Liver (tissue), 8 donors: ENCODE measurements at regions not wholly inside any gene's neighbourhood (a gene's known extent, or its start where the extent isn't known, plus 50 kb on each side); places are given as distances from the start of the nearest gene placed in this dataset.
"Not testable (repeated sequence)": the region's sequence is repeated elsewhere in the genome, so short reads cannot be mapped to it uniquely, and the experiment has no call there.

Source experiments
- DNase-seq: peaks from one replicate; pipeline ENCODE4 v3.0.0-alpha.2; 2017; ENCODE audit warnings: low spot score
- H3K27ac ChIP-seq, 2 donors: one replicate each; pipeline ENCODE4 v1.7.0; 2013; ENCODE audit warnings: inconsistent platforms in 2 of 2, low read length in 2 of 2, control low read depth in 1 of 2, low read depth in 1 of 2, mild to moderate bottlenecking in 1 of 2
- H3K27me3 ChIP-seq, 4 donors: one replicate each; pipeline versions ENCODE4 v1.6.1 to v1.7.0; 2013; ENCODE audit warnings: low read length in 3 of 4, inconsistent platforms in 1 of 4, mild to moderate bottlenecking in 1 of 4, moderate library complexity in 1 of 4; ENCODE audit not compliant: control insufficient read depth in 4 of 4, insufficient read depth in 4 of 4
- H3K36me3 ChIP-seq, 4 donors: one replicate each; pipeline versions ENCODE4 v1.6.1 to v1.7.0; 2013; ENCODE audit warnings: low read length in 3 of 4, mild to moderate bottlenecking in 3 of 4, low read depth in 1 of 4, moderate library complexity in 1 of 4; ENCODE audit not compliant: control insufficient read depth in 4 of 4, insufficient read depth in 3 of 4
- H3K4me1 ChIP-seq, 4 donors: one replicate each; pipeline versions ENCODE4 v1.6.1 to v1.7.0; 2013; ENCODE audit warnings: low read length in 3 of 4, mild to moderate bottlenecking in 3 of 4, moderate library complexity in 1 of 4; ENCODE audit not compliant: control insufficient read depth in 4 of 4, insufficient read depth in 4 of 4
- H3K4me3 ChIP-seq, 3 donors: one replicate each; pipeline versions ENCODE4 v1.6.1 to v1.7.0; 2013; ENCODE audit warnings: low read length in 3 of 3, control low read depth in 1 of 3, low read depth in 1 of 3, mild to moderate bottlenecking in 1 of 3
- H3K9ac ChIP-seq, 2 donors: one replicate each; pipeline ENCODE4 v1.7.0; 2013; ENCODE audit warnings: low read length in 2 of 2, mild to moderate bottlenecking in 2 of 2, moderate library complexity in 2 of 2, control low read depth in 1 of 2, low read depth in 1 of 2
- H3K9me3 ChIP-seq, 4 donors: one replicate each; pipeline versions ENCODE4 v1.6.1 to v1.7.0; 2013; ENCODE audit warnings: low read length in 3 of 4; ENCODE audit not compliant: control insufficient read depth in 4 of 4
- ATF3 ChIP-seq: IDR thresholded peaks from 2 replicates; pipeline ENCODE4 v1.6.1; 2016; ENCODE audit warnings: antibody characterized with exemption
- CTCF ChIP-seq: fragments of 150-350 bp; IDR thresholded peaks from 2 replicates; pipeline ENCODE4 v1.5.1; 2017; ENCODE audit warnings: improper control_type of control experiment, low read depth, low read length; ENCODE audit not compliant: missing input control
- EGR1 ChIP-seq, 2 donors: IDR thresholded peaks; 2 replicates each; pipeline ENCODE4 v1.6.1; 2016 to 2018; ENCODE audit warnings: antibody characterized with exemption in 2 of 2, low read depth in 2 of 2
- FOXA1 ChIP-seq: IDR thresholded peaks from 2 replicates; pipeline ENCODE4 v1.6.1; 2016; ENCODE audit warnings: antibody characterized with exemption
- FOXA2 ChIP-seq: IDR thresholded peaks from 2 replicates; pipeline ENCODE4 v1.6.1; 2016; ENCODE audit warnings: antibody characterized with exemption
- GABPA ChIP-seq, 2 donors: IDR thresholded peaks in 1 of 2; conservative IDR thresholded peaks in 1 of 2; 2 replicates each; pipeline ENCODE4 v1.6.1; 2016; ENCODE audit warnings: antibody characterized with exemption in 2 of 2, mild to moderate bottlenecking in 1 of 2, moderate library complexity in 1 of 2
- HNF4A ChIP-seq, 2 donors: conservative IDR thresholded peaks; 2 replicates each; pipeline ENCODE4 v1.6.1; 2016; ENCODE audit warnings: antibody characterized with exemption in 2 of 2, mild to moderate bottlenecking in 2 of 2
- HNF4G ChIP-seq: IDR thresholded peaks from 2 replicates; pipeline ENCODE4 v1.6.1; 2016; ENCODE audit warnings: antibody characterized with exemption
- JUND ChIP-seq, 2 donors: IDR thresholded peaks; 2 replicates each; pipeline ENCODE4 v1.6.1; 2016; ENCODE audit warnings: antibody characterized with exemption in 2 of 2
- MAX ChIP-seq: IDR thresholded peaks from 2 replicates; pipeline ENCODE4 v1.6.1; 2016; ENCODE audit warnings: antibody characterized with exemption
- NR2F2 ChIP-seq: IDR thresholded peaks from 2 replicates; pipeline ENCODE4 v1.6.1; 2016; ENCODE audit warnings: antibody characterized with exemption
- RAD21 ChIP-seq, 2 donors: IDR thresholded peaks; 2 replicates each; pipeline ENCODE4 v1.6.1; 2016; ENCODE audit warnings: antibody characterized with exemption in 2 of 2, mild to moderate bottlenecking in 2 of 2
- REST ChIP-seq: IDR thresholded peaks from 2 replicates; pipeline ENCODE4 v1.6.1; 2016; ENCODE audit warnings: antibody characterized with exemption, mild to moderate bottlenecking
- RXRA ChIP-seq, 2 donors: IDR thresholded peaks; 2 replicates each; pipeline ENCODE4 v1.6.1; 2017 to 2018; ENCODE audit warnings: antibody characterized with exemption in 2 of 2, mild to moderate bottlenecking in 1 of 2
- SP1 ChIP-seq: IDR thresholded peaks from 2 replicates; pipeline ENCODE4 v1.6.1; 2018; ENCODE audit warnings: antibody characterized with exemption, mild to moderate bottlenecking
- TAF1 ChIP-seq: conservative IDR thresholded peaks from 2 replicates; pipeline ENCODE4 v1.6.1; 2016; ENCODE audit warnings: antibody characterized with exemption, mild to moderate bottlenecking
- YY1 ChIP-seq: IDR thresholded peaks from 2 replicates; pipeline ENCODE4 v1.6.1; 2016; ENCODE audit warnings: antibody characterized with exemption, mild to moderate bottlenecking
- ZBTB33 ChIP-seq: IDR thresholded peaks from 2 replicates; pipeline ENCODE4 v1.6.1; 2016; ENCODE audit warnings: antibody characterized with exemption
- WGBS: extraction: QIAGEN DNeasy Blood & Tissue Kit; methylation state at CpG from one replicate; pipeline ENCODE4 v1.1.7; 2013; 5-methylcytosine and 5-hydroxymethylcytosine counted together
- donor health status: healthy.
- donor health status: healthy.
- donor health status: healthy.
- donor health status: healthy.
- donor health status: healthy.

GRCh38 chr20:55934146-55934545, 71.2 kb downstream of the CBLN4 start:
- 90% methylated on average over 2 of the region's 2 CpGs for WGBS
- no peaks in the 10 kb centered on the region for H3K27me3 ChIP-seq
- no peaks in the 10 kb centered on the region for H3K36me3 ChIP-seq
- peaks cover 0 to 1% (median 0%) of the 10 kb centered on the region in 4 donors for H3K9me3 ChIP-seq
- TF ChIP-seq HNF4A (conservative IDR thresholded peaks at IDR 0.05) (no peak), JUND (IDR thresholded peaks at IDR 0.05) (no peak), CTCF (no peak), MAX (no peak), RXRA (IDR thresholded peaks at IDR 0.05) (no peak), FOXA1 (no peak), REST (no peak), EGR1 (IDR thresholded peaks at IDR 0.05; ENCODE audit: low read depth in 2 of 2) (no peak), NR2F2 (no peak), SP1 (no peak), ATF3 (no peak), YY1 (no peak), ZBTB33 (no peak), GABPA (IDR thresholded peaks at IDR 0.05 in 1 of 2, conservative IDR thresholded peaks at IDR 0.05 in 1 of 2) (no peak), HNF4G (no peak), TAF1 (no peak), FOXA2 (no peak), RAD21 (IDR thresholded peaks at IDR 0.05) (no peak)
- no peak overlapping the region for H3K27ac ChIP-seq
- no peak overlapping the region for H3K4me3 ChIP-seq
- no peak for DNase-seq
- no peak overlapping the region for H3K9ac ChIP-seq
- no peaks in the 10 kb centered on the region for H3K4me1 ChIP-seq

GRCh38 chr20:55930876-55931275, 74.4 kb downstream of the CBLN4 start:
- H3K36me3 ChIP-seq, DNase-seq, H3K4me3 ChIP-seq, H3K27me3 ChIP-seq, H3K9ac ChIP-seq, H3K27ac ChIP-seq, H3K9me3 ChIP-seq, H3K4me1 ChIP-seq: not testable (repeated sequence)
- WGBS: 75% methylated on average over 2 of the region's 2 CpGs
